Ectodermal cell (in vitro differentiated cells): ENCODE measurements at regions not wholly inside any gene's neighbourhood (a gene's known extent, or its start where the extent isn't known, plus 50 kb on each side); places are given as distances from the start of the nearest gene placed in this dataset.

Experiments
- H3K27ac ChIP-seq: 2 replicates; pipeline ENCODE4 v1.7.0; 2013; ENCODE audit warnings: mild to moderate bottlenecking, low read depth, low read length; ENCODE audit not compliant: insufficient read depth, poor library complexity, severe bottlenecking
- H3K27me3 ChIP-seq: 2 replicates; pipeline ENCODE4 v1.7.0; 2013; ENCODE audit warnings: mild to moderate bottlenecking, low read length; ENCODE audit not compliant: insufficient read depth, control insufficient read depth, poor library complexity, severe bottlenecking
- H3K36me3 ChIP-seq: one replicate; pipeline ENCODE4 v1.7.0; 2013; ENCODE audit warnings: low read length; ENCODE audit not compliant: control insufficient read depth, insufficient read depth
- H3K4me1 ChIP-seq: one replicate; pipeline ENCODE4 v1.7.0; 2013; ENCODE audit warnings: low read length; ENCODE audit not compliant: control insufficient read depth, insufficient read depth
- H3K4me3 ChIP-seq: 2 replicates; pipeline ENCODE4 v1.7.0; 2013; ENCODE audit warnings: low read depth, low read length, control low read depth; ENCODE audit not compliant: insufficient read depth
- H3K9me3 ChIP-seq: 2 replicates; pipeline ENCODE4 v1.7.0; 2013; ENCODE audit warnings: mild to moderate bottlenecking, low read length, moderate library complexity; ENCODE audit not compliant: control insufficient read depth
- WGBS, 2 experiments: methylation state at CpG; one replicate each; pipeline ENCODE4 v1.1.7; 2013; ENCODE audit warnings: missing lambda C conversion rate in 2 of 2; 5-methylcytosine and 5-hydroxymethylcytosine counted together

GRCh38 chr6:26159357-26160273, 72.4 kb downstream of the HFE start:
- peak overlapping the region; percentile 56 for H3K4me3 ChIP-seq
- peak overlapping the region; percentile 88 for H3K27ac ChIP-seq
- no peaks in the 10 kb centered on the region for H3K4me1 ChIP-seq
- H3K9me3 ChIP-seq = no peaks in the 10 kb centered on the region
- 27 to 33% methylated on average over 12 to 13 of the region's 13 CpGs for WGBS, 2 experiments
- no peaks in the 10 kb centered on the region for H3K36me3 ChIP-seq
- H3K27me3 ChIP-seq = no peaks in the 10 kb centered on the region

- no peaks in the 10 kb centered on the region for H3K36me3 ChIP-seq
- no peak overlapping the region for H3K27ac ChIP-seq
- H3K4me1 ChIP-seq = no peaks in the 10 kb centered on the region
- H3K27me3 ChIP-seq = no peaks in the 10 kb centered on the region
- no peak overlapping the region for H3K4me3 ChIP-seq
- WGBS, 2 experiments = 90 to 96% methylated on average over 3 of the region's 3 CpGs
- H3K9me3 ChIP-seq = no peaks in the 10 kb centered on the region
Observed at GRCh38 chr6:26161322-26161721, 74.1 kb downstream of the HFE start.

GRCh38 chr6:26162399-26162798, 75.2 kb downstream of the HFE start:
- 93% methylated on average over 7 of the region's 7 CpGs for WGBS, 2 experiments
- Histone ChIP-seq H3K4me3 (no peak overlapping the region), H3K27ac (no peak overlapping the region), H3K27me3 (no peaks in the 10 kb centered on the region), H3K9me3 (no peaks in the 10 kb centered on the region), H3K36me3 (no peaks in the 10 kb centered on the region), H3K4me1 (no peaks in the 10 kb centered on the region)

- Histone ChIP-seq H3K27me3 (no peaks in the 10 kb centered on the region), H3K36me3 (no peaks in the 10 kb centered on the region), H3K27ac (no peak overlapping the region), H3K4me3 (no peak overlapping the region), H3K4me1 (no peaks in the 10 kb centered on the region), H3K9me3 (no peaks in the 10 kb centered on the region)
- 94% methylated on average over 11 of the region's 11 CpGs for WGBS, 2 experiments
Observed at GRCh38 chr6:26163427-26164119, 76.3 kb downstream of the HFE start.

GRCh38 chr6:26164120-26164505, 76.9 kb downstream of the HFE start:
- Histone ChIP-seq H3K27ac (no peak overlapping the region), H3K4me3 (no peak overlapping the region), H3K27me3 (no peaks in the 10 kb centered on the region), H3K36me3 (no peaks in the 10 kb centered on the region), H3K9me3 (no peaks in the 10 kb centered on the region), H3K4me1 (no peaks in the 10 kb centered on the region)
- 93 to 100% methylated on average over 1 of the region's 1 CpG for WGBS, 2 experiments

- H3K27me3 ChIP-seq = no peaks in the 10 kb centered on the region
- H3K4me1 ChIP-seq = no peaks in the 10 kb centered on the region
- 88 to 94% methylated on average over 6 of the region's 6 CpGs for WGBS, 2 experiments
- H3K36me3 ChIP-seq = no peaks in the 10 kb centered on the region
- H3K27ac ChIP-seq = no peak overlapping the region
- no peak overlapping the region for H3K4me3 ChIP-seq
- no peaks in the 10 kb centered on the region for H3K9me3 ChIP-seq
Observed at GRCh38 chr6:26165261-26165790, 78.1 kb downstream of the HFE start.

- H3K4me1 ChIP-seq = no peaks in the 10 kb centered on the region
- H3K9me3 ChIP-seq = no peaks in the 10 kb centered on the region
- no peak overlapping the region for H3K4me3 ChIP-seq
- no peaks in the 10 kb centered on the region for H3K27me3 ChIP-seq
- WGBS, 2 experiments = 92 to 94% methylated on average over 1 to 2 of the region's 2 CpGs
- no peaks in the 10 kb centered on the region for H3K36me3 ChIP-seq
- H3K27ac ChIP-seq = no peak overlapping the region
Observed at GRCh38 chr6:26170181-26170580, 83.0 kb downstream of the HFE start.

- Histone ChIP-seq H3K9me3 (no peaks in the 10 kb centered on the region), H3K27me3 (no peaks in the 10 kb centered on the region), H3K4me3 (peak overlapping the region; percentile 52), H3K4me1 (no peaks in the 10 kb centered on the region), H3K36me3 (no peaks in the 10 kb centered on the region), H3K27ac (peak overlapping the region; percentile 88)
- 15 to 29% methylated on average over 8 to 10 of the region's 10 CpGs for WGBS, 2 experiments
Observed at GRCh38 chr6:26170951-26171841, 84.0 kb downstream of the HFE start.

DNA sequence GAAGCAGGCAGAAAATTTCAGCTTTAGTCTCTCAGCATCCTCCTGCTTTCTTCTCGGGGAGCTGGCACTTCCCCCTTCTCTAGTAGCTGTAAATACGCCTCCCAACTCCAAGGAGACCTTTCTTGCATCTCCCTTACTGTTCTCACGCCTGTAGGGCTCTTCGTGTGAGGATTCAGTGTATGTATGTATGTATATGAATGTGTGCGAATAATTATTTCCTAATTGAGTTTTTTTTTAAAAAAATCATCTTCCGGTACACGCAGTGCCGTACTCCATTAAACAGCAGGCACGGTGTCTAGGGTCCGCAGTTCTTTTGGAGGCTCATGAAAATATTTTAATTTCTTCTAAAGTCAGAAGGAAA, 85.4 kb downstream of the HFE start:
- H3K4me1 ChIP-seq = no peaks in the 10 kb centered on the region
- peak overlapping the region; percentile 52 for H3K4me3 ChIP-seq
- H3K27me3 ChIP-seq = no peaks in the 10 kb centered on the region
- 18% methylated on average over 6 to 9 of the region's 10 CpGs for WGBS, 2 experiments
- H3K27ac ChIP-seq = peak overlapping the region; percentile 88
- no peaks in the 10 kb centered on the region for H3K9me3 ChIP-seq
- H3K36me3 ChIP-seq = no peaks in the 10 kb centered on the region

DNA sequence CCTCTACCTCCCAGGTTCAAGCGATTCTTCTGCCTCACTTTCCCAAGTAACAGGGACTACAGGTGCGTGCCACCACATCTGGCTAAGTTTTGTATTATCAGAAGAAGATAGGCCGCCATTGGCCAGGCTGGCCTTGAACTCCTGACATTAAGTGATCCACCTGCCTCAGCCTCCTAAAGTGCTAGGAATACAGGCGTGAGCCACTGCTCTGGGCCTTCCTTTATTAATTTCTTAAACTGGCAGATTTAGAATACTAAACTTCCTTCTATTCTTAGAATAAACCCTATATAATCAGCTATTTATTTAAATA, 86.6 kb downstream of the HFE start:
- Histone ChIP-seq H3K4me3 (no peak overlapping the region), H3K9me3 (no peaks in the 10 kb centered on the region), H3K36me3 (no peaks in the 10 kb centered on the region), H3K4me1 (no peaks in the 10 kb centered on the region), H3K27ac (no peak overlapping the region), H3K27me3 (no peaks in the 10 kb centered on the region)
- 87 to 94% methylated on average over 4 of the region's 4 CpGs for WGBS, 2 experiments
